ENCODE measurements at regions not wholly inside any gene's neighbourhood (a gene's known extent, or its start where the extent isn't known, plus 50 kb on each side); places are given as distances from the start of the nearest gene placed in this dataset.
"Not testable (repeated sequence)": the region's sequence is repeated elsewhere in the genome, so short reads cannot be mapped to it uniquely, and the experiment has no call there.

DNA sequence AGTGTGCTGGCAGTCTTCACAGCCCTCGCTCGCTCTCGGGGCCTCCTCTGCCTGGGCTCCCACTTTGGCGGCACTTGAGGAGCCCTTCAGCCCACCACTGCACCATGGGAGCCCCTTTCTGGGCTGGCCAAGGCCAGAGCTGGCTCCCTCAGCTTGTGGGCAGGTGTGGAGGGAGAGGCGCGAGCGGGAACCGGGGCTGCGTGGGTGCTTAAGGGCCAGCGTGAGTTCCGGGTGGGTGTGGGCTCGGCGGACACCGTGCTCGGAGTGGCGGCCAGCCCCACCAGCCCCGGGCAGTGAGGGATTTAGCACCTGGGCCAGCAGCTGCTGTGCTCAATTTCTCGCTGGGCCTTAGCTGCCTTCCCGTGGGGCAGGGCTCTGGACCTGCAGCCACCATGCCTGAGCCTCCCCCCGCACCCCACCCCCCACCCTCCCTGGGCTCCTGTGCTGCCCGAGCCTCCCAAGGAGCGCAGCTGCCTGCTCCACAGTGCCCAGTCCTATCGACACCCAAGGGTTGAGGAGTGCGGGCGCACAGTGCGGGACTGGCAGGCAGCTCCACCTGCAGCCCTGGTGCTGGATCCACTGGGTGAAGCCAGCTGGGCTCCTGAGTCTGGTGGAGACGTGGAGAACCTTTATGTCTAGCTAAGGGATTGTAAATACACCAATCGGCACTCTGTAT is 684.4 kb upstream of the GOLIM4 start:
- DNase-seq (ENCODE audit: low read depth in 2 of 2): not testable (repeated sequence)

DNA sequence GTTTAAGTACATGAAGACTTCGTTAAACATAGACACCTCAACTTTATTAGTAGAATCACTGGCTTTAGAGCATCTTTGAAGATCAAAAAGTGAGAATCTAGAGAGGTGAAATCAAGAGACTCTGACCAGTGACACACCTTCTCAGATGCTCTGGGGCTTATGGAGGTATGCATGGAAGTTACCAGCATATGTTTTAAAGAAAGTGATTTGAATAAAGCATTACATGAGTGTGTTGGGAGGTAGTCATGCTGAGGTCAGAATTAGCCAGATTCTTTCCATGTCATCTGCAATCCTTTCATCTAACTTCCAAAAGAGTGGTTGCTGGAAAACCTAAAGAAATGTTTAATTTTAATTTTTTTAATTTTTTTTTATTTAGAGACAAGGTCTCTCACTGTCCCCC is 658.0 kb upstream of the GOLIM4 start:
- DNase-seq (ENCODE audit: low read depth in 2 of 2): no peak

DNA sequence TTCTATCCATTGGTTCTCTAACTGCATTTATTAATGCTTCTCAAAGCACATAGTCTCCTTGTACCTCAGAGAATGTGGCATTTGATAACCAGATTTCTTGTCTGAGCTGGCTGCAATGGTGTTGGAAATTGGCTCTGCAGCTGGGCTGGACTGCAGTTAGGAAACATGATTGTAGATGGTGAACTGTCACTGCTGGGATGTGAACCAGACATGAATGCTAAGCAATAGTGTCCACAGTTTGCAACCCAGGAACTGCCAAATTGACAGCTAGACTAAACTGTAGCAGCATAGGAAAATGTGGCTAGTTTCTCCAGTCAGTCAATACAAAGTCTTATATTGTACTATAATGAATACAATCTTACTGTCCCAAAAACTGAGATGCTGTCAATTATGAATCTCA is 656.6 kb upstream of the GOLIM4 start:
- DNase-seq (ENCODE audit: low read depth in 2 of 2): no peak

DNA sequence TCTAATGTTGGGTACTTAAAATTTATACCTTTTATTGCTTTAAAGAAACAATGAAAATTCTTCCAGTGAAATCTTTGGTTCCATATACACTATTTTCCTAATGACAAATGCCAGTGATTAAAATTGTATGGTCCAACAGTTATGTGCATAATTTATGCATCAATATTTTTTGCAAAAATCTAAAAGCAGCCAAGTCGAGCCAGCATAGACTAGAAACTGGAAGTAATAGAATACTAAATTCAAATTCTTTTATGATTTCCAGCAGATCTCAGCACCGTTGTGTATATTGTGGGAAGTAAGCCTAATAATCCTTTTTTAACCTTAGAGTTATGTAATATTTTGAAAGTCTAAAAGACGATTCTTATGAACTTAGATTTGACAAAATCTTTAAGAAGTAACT is 652.0 kb upstream of the GOLIM4 start:
- no peak for DNase-seq (ENCODE audit: low read depth in 2 of 2)

- no peak for DNase-seq (ENCODE audit: low read depth in 2 of 2)
These were observed 643.0 kb upstream of the GOLIM4 start for GRCh38 chr3:168738527-168739325.

- no peak for DNase-seq (ENCODE audit: low read depth in 2 of 2)
These were observed 640.5 kb upstream of the GOLIM4 start for GRCh38 chr3:168736202-168736601.

- DNase-seq (ENCODE audit: low read depth in 2 of 2): no peak
These were observed 634.3 kb upstream of the GOLIM4 start for GRCh38 chr3:168730073-168730472.

DNA sequence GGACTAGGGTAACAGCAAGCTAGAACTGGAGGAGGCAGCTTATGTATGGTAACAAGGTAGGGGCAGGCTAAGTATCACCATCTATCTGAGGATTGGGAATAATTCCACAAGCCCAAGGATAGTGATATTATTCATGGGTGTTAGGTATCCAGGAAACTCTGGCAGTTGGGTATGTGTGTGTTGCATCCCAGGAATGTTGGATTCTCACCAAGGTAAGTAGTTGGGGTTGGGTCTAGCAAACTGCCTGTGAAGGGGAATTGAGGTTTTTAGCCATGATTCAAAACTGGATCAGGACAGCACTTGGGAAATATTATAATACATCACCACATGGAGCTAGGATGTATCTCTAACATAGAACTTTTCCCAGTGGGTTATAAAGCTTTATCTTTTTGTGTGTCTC is 626.4 kb upstream of the GOLIM4 start:
- DNase-seq (ENCODE audit: low read depth in 2 of 2): peak; percentile 0 to 1

- DNase-seq (ENCODE audit: low read depth in 2 of 2): no peak
These were observed 619.0 kb upstream of the GOLIM4 start for GRCh38 chr3:168714609-168715240.

DNA sequence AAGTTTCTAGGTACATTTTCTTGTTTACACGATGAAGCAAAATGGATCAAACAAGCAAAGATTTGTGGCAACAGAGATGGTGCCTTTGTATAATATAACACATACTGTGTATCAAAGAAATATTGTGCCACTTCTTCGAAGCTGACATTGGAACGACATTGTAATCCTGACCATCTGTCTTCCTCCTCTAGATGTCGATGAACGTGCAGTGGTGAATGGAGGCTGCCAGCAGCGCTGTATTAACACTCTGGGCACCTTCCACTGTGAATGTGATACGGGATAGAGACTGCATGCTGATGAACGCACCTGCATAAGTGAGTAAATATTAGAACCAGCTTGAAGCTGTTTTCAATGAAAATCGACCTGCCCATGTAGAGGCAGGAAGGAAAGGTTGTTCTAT is 613.3 kb upstream of the GOLIM4 start:
- no peak for DNase-seq (ENCODE audit: low read depth in 2 of 2)

GRCh38 chr3:168707900-168708299 is 612.2 kb upstream of the GOLIM4 start:
- no peak for DNase-seq (ENCODE audit: low read depth in 2 of 2)

- no peak for DNase-seq (ENCODE audit: low read depth in 2 of 2)
These were observed 609.7 kb upstream of the GOLIM4 start for GRCh38 chr3:168705412-168705811.

DNA sequence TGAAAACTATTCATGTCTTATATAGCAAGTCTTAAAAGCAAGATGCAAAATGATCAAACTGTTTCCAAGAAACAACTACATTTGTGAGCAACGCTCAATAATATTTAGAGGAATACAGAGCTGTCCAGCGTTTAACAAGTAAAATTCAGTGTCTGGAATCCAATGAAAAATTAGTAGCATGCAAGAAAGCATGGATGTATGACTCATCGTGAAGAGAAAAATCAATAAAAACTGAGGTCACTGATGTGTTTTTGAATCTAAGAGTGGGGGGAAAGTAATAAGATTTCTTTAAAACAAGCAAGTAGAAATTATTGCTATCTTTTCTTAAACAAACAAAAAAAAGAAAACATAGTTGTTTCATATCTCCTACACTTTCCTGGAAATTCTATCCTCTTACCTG is 600.3 kb upstream of the GOLIM4 start:
- DNase-seq (ENCODE audit: low read depth in 2 of 2): no peak

- DNase-seq (ENCODE audit: low read depth in 2 of 2): no peak
These were observed 598.1 kb upstream of the GOLIM4 start for GRCh38 chr3:168693870-168694269.

DNA sequence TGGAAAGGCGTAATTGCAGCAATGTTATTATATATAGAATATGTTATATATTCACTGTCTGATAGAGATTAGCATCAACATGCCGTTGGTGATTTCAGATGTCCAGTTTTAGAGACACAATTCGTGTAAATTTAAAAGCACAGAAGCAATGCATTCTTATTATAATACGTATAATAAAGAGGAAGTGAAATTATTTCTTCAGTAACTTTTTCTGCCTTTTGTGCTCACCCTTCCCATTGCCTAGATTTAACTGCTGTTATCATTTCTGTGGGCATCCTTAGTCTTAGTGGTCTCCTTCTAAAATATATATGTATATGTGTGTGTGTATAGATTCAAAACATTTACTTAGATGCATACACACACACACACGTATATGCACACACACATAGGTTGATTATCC is 592.5 kb upstream of the GOLIM4 start:
- DNase-seq (ENCODE audit: low read depth in 2 of 2): no peak

DNA sequence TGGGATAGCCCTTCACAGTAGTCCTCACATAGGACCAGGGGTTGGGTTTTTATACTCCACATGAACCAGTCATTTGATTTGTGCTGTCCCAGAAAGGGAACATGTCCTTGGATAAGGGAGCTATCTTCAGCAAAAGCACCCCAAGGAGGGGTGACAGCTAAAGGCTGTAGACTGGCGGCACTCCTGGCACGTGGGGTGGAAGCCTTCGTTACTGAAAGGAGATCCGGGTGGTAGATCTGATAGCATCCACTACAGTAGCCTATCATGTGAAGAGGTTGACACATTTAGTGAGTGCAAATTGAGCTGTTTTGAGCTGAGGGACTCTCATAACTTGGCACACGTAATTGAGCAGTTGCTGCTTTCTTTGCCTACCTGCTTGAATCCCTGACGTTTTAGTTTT is 588.8 kb upstream of the GOLIM4 start:
- no peak for DNase-seq (ENCODE audit: low read depth in 2 of 2)

DNA sequence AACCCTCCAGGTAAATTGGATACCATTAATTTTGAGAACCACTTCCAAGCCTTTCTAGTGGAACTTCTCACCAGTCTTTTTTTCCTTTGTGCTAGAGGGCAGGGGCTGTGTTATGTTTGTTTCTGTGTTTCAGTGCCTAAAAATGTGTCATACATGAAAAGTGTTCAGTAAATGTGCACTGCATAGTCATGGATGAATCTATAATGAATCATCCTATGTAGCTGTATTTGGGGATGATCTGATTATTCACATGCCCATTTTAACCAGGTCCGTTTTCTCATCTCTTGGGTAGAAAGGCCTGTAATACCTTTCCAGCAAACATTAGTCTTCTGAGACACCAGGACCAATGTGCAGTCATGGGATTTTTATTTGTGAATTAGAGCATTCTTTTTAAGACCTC is 583.0 kb upstream of the GOLIM4 start:
- no peak for DNase-seq (ENCODE audit: low read depth in 2 of 2)

DNA sequence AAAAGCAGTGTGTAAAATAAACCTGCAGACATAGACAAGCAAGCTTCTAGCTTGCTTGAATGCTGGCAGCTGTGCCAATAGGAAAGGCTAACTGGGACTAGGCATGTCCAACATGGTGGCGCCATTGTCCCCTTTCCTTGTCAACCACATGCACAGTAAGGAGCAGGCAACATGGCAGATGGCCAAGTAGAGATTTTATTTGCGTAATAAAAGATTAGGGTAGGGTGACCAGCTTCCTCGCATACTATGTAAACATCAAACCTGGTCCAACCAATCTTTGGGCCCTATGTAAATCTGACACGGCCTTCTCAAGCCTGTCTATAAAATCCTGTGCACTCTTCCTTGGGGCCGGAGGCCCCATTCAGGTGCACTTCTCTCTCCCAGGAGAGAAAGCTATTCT is 575.4 kb upstream of the GOLIM4 start:
- DNase-seq (ENCODE audit: low read depth in 2 of 2): no peak

- DNase-seq (ENCODE audit: low read depth in 2 of 2): not testable (repeated sequence)
These were observed 565.3 kb upstream of the GOLIM4 start for GRCh38 chr3:168660879-168661657.

DNA sequence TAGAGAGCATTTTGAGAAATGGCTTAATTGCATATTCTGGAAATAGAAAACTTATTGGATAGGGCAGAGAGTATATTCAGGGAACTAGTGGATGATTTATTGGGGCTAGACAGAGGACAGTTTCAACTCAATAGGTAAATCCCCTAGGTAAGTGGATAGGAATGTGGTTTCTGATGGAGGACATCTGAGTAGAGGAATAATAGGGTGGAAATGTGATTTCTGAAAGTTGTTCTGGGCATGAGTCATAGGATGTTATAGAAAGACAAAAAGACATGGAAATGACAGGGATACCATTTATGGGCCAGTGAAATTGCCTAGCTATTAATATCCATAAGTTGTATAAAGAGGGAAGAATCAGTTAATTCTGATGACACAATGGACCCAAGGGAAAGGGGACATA is 563.3 kb upstream of the GOLIM4 start:
- DNase-seq (ENCODE audit: low read depth in 2 of 2): no peak

DNA sequence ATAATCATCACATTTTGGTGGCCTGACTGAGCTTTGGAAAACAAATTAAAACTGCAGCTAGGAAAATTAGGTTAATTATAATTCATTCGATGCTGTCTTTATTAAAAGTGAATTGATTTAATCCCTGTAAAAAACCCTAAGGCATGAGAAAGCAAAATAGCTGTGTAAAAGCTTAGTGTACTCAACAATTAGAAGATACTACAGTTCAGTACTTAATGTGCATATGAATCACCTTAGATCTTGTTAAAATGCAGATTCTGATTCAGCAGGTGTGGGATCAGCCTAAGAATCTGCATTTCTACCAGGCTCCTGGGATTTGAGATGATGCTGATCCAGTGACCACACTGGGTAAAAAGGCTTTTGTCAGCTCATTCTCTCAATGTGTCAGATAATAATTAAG is 559.9 kb upstream of the GOLIM4 start:
- no peak for DNase-seq (ENCODE audit: low read depth in 2 of 2)

DNA sequence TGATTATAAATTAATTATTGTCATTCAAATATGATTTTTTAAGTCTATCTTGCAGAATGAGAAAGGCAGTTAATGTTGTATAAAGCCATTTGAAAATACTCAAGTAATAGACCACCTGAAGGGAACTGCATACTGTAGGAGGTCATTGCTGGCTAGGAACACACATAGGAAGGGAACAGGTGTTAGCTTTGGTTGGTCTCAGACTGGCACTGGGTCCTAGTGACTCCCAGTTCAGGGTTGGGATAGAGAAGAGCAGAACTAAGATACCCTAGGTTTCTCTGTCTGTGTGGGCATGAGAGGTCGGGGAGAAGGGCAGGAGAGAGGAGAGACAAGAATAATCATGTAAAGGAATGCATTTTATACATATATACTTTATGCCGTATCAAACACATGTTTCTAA is 559.0 kb upstream of the GOLIM4 start:
- DNase-seq (ENCODE audit: low read depth in 2 of 2): no peak

Measured in fibroblast of skin of left biceps (primary cell).